HG02970 (cell line): ENCODE measurements at regions not wholly inside any gene's neighbourhood (a gene's known extent, or its start where the extent isn't known, plus 50 kb on each side); places are given as distances from the start of the nearest gene placed in this dataset.

Source experiments
- ATAC-seq: cut with Tn5 transposase; IDR thresholded peaks from one replicate; pipeline ENCODE4 v1.9.1; 2021; ENCODE audit warnings: mild to moderate bottlenecking, moderate library complexity, moderate number of reproducible peaks; ENCODE audit not compliant: unreplicated experiment, low FRiP score

GRCh38 chr7:25985196-25985595 is 166.8 kb upstream of the NFE2L3 start:
- no peak for ATAC-seq

- ATAC-seq, result no peak
Observed at GRCh38 chr7:25988640-25989039, 163.4 kb upstream of the NFE2L3 start.

GRCh38 chr7:25989140-25989705 is 162.8 kb upstream of the NFE2L3 start:
- ATAC-seq, result no peak

GRCh38 chr7:25994433-25994994 is 157.5 kb upstream of the NFE2L3 start:
- ATAC-seq, result no peak

GRCh38 chr7:25995216-25995615 is 156.8 kb upstream of the NFE2L3 start:
- no peak for ATAC-seq

GRCh38 chr7:25996006-25996408 is 156.0 kb upstream of the NFE2L3 start:
- no peak for ATAC-seq

- ATAC-seq, result no peak
Observed at GRCh38 chr7:25998499-25998898, 153.5 kb upstream of the NFE2L3 start.

- ATAC-seq, result no peak
Observed at GRCh38 chr7:26000841-26001240, 151.2 kb upstream of the NFE2L3 start.

GRCh38 chr7:26001662-26002244 is 150.2 kb upstream of the NFE2L3 start:
- ATAC-seq, result no peak

- ATAC-seq, result no peak
Observed at GRCh38 chr7:26005683-26006410, 146.2 kb upstream of the NFE2L3 start.

GRCh38 chr7:26006426-26006825 is 145.6 kb upstream of the NFE2L3 start:
- ATAC-seq, result no peak

GRCh38 chr7:26007510-26007909 is 144.5 kb upstream of the NFE2L3 start:
- ATAC-seq, result no peak

GRCh38 chr7:26008428-26008827 is 143.6 kb upstream of the NFE2L3 start:
- no peak for ATAC-seq

GRCh38 chr7:26011039-26011696 is 140.8 kb upstream of the NFE2L3 start:
- ATAC-seq, result no peak

- ATAC-seq, result no peak
Observed at GRCh38 chr7:26013551-26014083, 138.4 kb upstream of the NFE2L3 start.

- ATAC-seq, result no peak
Observed at GRCh38 chr7:26022982-26023381, 129.0 kb upstream of the NFE2L3 start.

GRCh38 chr7:26029911-26030310 is 122.1 kb upstream of the NFE2L3 start:
- no peak for ATAC-seq

GRCh38 chr7:26034391-26034790 is 117.6 kb upstream of the NFE2L3 start:
- ATAC-seq, result no peak

GRCh38 chr7:26035552-26035951 is 116.4 kb upstream of the NFE2L3 start:
- ATAC-seq, result no peak

- no peak for ATAC-seq
Observed at GRCh38 chr7:26036092-26036491, 115.9 kb upstream of the NFE2L3 start.
